ENCODE measurements at regions not wholly inside any gene's neighbourhood (a gene's known extent, or its start where the extent isn't known, plus 50 kb on each side); places are given as distances from the start of the nearest gene placed in this dataset.

DNA sequence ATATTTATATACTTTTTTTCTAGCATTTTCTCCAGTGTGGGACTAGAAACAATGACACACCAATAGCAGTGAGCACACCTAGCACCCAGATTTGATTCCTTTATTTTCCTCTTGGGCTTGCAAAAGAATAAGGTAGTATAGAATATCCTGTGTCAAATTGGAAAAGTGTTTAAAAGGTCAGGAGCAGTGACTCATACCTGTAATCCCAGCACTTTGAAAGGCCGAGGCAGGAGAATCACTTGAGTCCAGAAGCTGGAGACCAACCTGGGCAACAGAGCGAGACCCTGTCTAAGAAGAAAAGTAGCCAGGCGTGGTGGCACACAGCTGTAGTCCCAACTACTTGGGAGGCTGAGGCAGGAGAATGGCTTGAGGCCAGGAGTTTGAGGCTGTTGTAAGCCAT lies 53.8 kb upstream of the SGPP1 start:
- 93 to 97% (median 96%) methylated on average over 3 of the region's 3 CpGs for WGBS, 3 donors
- no peaks in the 10 kb centered on the region for H3K9me3 ChIP-seq
- H3K4me3 ChIP-seq = no peak overlapping the region
- peaks cover 1% of the 10 kb centered on the region for H3K4me1 ChIP-seq (ENCODE audit: insufficient read depth)
- H3K36me3 ChIP-seq = no peaks in the 10 kb centered on the region
- TF ChIP-seq POLR2A (IDR thresholded peaks at IDR 0.05) (no peak), CTCF (IDR thresholded peaks at IDR 0.05) (no peak), EP300 (IDR thresholded peaks at IDR 0.05) (no peak)
- no peak for DNase-seq
- no peak overlapping the region for H3K27ac ChIP-seq
- intact Hi-C loops (cut with DNase I) = no loop called here
- H3K27me3 ChIP-seq = no peaks in the 10 kb centered on the region

GRCh38 chr14:63782683-63783389 lies 55.0 kb upstream of the SGPP1 start:
- intact Hi-C loops (cut with DNase I) = no loop called here
- peaks cover under 1% of the 10 kb centered on the region for H3K4me1 ChIP-seq (ENCODE audit: insufficient read depth)
- DNase-seq = no peak
- no peak overlapping the region for H3K27ac ChIP-seq
- H3K9me3 ChIP-seq = no peaks in the 10 kb centered on the region
- no peaks in the 10 kb centered on the region for H3K27me3 ChIP-seq
- WGBS, 3 donors = 84 to 86% (median 86%) methylated on average over 9 of the region's 9 CpGs
- no peak overlapping the region for H3K4me3 ChIP-seq
- no peaks in the 10 kb centered on the region for H3K36me3 ChIP-seq
- TF ChIP-seq EP300 (IDR thresholded peaks at IDR 0.05) = no peak
- TF ChIP-seq CTCF (IDR thresholded peaks at IDR 0.05) = no peak

DNA sequence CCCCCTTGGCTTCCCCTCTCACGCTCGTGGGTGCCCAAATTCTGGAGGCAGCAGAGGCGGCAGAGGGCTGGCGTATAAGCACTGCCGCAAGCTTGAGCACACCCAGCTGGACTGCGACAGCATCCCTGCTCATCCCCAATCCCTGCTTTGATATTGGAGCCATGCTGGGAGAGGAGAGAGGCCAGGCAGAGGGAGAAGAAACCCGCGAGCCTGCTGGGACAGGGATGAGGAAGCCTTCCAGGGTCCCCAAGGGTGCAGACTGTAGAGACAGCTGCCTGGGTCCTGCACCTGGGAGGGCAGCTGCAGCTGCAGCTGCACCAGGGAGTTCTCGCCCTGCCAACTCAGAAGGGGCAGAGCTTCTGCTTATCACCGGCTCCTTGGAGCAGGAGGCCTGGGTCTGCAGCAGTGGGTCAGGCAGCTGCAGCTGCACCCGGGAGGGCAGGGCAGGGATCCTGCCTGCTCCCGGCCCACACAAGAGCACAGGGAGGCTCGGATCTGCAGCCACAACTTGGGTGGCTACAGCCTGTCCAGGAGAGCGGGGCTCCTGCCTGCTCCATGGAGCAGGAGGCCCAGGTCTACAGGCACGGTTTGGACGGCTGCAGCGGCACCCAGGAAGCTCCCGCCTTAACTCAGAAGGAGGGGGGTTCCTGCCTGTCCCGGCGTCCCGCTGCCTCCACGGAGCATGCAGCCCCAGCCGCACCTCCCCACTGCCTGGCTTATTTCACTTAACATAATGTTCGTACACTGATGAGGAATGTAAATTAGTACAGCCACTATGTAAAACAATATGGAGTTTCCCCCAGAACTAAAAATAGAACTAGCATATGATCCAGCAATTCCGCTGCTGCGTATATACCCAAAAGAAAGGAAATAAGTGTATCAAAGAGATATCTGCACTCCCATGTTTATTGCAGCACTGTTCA lies 60.4 kb upstream of the SGPP1 start:
- 17 to 19% (median 18%) methylated on average over 26 of the region's 26 CpGs for WGBS, 3 donors
- H3K36me3 ChIP-seq = no peaks in the 10 kb centered on the region
- no peak overlapping the region for H3K27ac ChIP-seq
- no peak overlapping the region for H3K4me3 ChIP-seq
- no peaks in the 10 kb centered on the region for H3K27me3 ChIP-seq
- H3K9me3 ChIP-seq = no peaks in the 10 kb centered on the region
- intact Hi-C loops (cut with DNase I) = no loop called here
- no peak for TF ChIP-seq CTCF (IDR thresholded peaks at IDR 0.05)
- no peak for TF ChIP-seq EP300 (IDR thresholded peaks at IDR 0.05)
- TF ChIP-seq POLR2A (IDR thresholded peaks at IDR 0.05) = no peak
- H3K4me1 ChIP-seq (ENCODE audit: insufficient read depth) = peaks cover 4% of the 10 kb centered on the region
- DNase-seq = peak in 1 of 5 donors; percentile 42

GRCh38 chr14:63793376-63793775 lies 59.4 kb upstream of the SYNE2 start:
- 82 to 87% (median 85%) methylated on average over 4 of the region's 4 CpGs for WGBS, 3 donors
- no peak for TF ChIP-seq CTCF (IDR thresholded peaks at IDR 0.05)
- TF ChIP-seq EP300 (IDR thresholded peaks at IDR 0.05) = no peak
- TF ChIP-seq POLR2A (IDR thresholded peaks at IDR 0.05) = no peak
- no peaks in the 10 kb centered on the region for H3K27me3 ChIP-seq
- H3K9me3 ChIP-seq = no peaks in the 10 kb centered on the region
- intact Hi-C loops (cut with DNase I) = loop anchor here in 1 of 4 donors (10.0 kb wide), 1 partner anchor 511 kb away; no protein-coding TSS in a partner anchor
- H3K4me1 ChIP-seq (ENCODE audit: insufficient read depth) = no peaks in the 10 kb centered on the region
- no peaks in the 10 kb centered on the region for H3K36me3 ChIP-seq
- no peak overlapping the region for H3K27ac ChIP-seq
- no peak for DNase-seq
- no peak overlapping the region for H3K4me3 ChIP-seq
